GM12875 (cell line): ENCODE measurements at regions not wholly inside any gene's neighbourhood (a gene's known extent, or its start where the extent isn't known, plus 50 kb on each side); places are given as distances from the start of the nearest gene placed in this dataset.

ENCODE experiments used
- H3K4me3 ChIP-seq: one replicate; pipeline ENCODE4 v1.5.1; 2011; ENCODE audit warnings: low read depth, low read length, control low read depth
- CTCF ChIP-seq: IDR thresholded peaks from 2 replicates; pipeline ENCODE4 v1.5.1; 2011; ENCODE audit warnings: low read depth, mild to moderate bottlenecking, control low read depth, inconsistent platforms, low read length, moderate library complexity, borderline replicate concordance; ENCODE audit not compliant: insufficient read depth

DNA sequence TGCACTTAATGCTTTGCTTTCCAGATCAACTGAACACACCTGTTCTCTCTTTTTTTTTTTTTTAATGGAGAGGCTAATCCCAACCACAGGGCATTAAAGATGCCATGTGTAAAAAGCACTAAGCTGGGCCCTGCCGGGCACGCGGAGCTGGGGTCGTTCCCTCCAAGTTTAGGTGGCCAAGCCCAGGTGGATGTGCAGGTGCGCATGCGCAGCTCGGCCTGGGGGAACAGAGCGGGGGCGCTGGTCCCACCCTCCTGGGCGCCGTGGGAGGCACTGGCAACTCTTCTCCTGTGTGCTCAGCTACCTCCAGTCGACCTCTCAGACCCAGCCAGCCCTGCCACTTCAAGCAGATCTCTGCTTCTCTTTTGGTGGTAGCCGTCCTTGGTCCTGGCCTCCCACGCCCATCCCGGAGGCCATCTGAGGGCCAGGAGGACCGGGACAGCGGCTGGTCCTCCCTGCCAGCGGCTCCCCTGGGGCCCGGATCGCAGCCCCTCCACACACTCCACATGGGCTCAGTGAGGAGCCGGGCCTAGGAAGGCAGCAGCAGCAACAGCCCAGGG is 679.3 kb downstream of the BCL11B start:
- no peak overlapping the region for H3K4me3 ChIP-seq
- no peak for TF ChIP-seq CTCF

GRCh38 chr14:98593361-98593761 is 678.6 kb downstream of the BCL11B start:
- TF ChIP-seq CTCF: no peak
- no peak overlapping the region for H3K4me3 ChIP-seq

GRCh38 chr14:98594156-98594555 is 677.8 kb downstream of the BCL11B start:
- TF ChIP-seq CTCF: no peak

GRCh38 chr14:98598576-98598975 is 673.4 kb downstream of the BCL11B start:
- H3K4me3 ChIP-seq: no peak overlapping the region
- TF ChIP-seq CTCF: no peak

More at GRCh38 chr14:98594156-98594555, 677.8 kb downstream of the BCL11B start:
- H3K4me3 ChIP-seq: no peak overlapping the region

GRCh38 chr14:98599082-98599481 is 672.9 kb downstream of the BCL11B start:
- no peak overlapping the region for H3K4me3 ChIP-seq
- no peak for TF ChIP-seq CTCF

GRCh38 chr14:98602983-98603382 is 669.0 kb downstream of the BCL11B start:
- no peak for TF ChIP-seq CTCF
- no peak overlapping the region for H3K4me3 ChIP-seq

DNA sequence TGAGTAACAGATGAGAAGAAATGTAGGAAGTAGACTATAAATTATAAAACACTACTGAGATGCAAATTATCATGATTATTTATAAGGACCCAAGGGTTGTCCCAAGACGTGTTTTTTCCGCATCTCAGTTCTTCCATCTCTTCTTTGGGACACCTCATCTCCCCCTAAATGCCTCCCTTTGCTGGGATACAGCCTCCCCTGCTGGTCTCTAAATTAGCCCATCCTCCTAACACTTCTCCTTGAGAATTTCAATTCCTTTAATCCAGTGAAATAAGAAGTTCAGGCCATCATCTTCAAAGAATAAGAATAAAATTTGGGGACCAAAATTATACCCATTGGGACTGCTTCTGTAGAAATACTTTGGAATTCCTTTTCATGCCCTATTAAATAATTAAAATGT is 667.0 kb downstream of the BCL11B start:
- H3K4me3 ChIP-seq: no peak overlapping the region
- no peak for TF ChIP-seq CTCF
